Hematopoietic multipotent progenitor cell (in vitro differentiated cells): ENCODE measurements at regions not wholly inside any gene's neighbourhood (a gene's known extent, or its start where the extent isn't known, plus 50 kb on each side); places are given as distances from the start of the nearest gene placed in this dataset.

Source experiments
- DNase-seq, 3 donors: peaks; one replicate each; pipeline ENCODE4 v3.0.0-alpha.2; 2011 to 2015; ENCODE audit warnings: low read depth in 2 of 3, low spot score in 2 of 3

DNA sequence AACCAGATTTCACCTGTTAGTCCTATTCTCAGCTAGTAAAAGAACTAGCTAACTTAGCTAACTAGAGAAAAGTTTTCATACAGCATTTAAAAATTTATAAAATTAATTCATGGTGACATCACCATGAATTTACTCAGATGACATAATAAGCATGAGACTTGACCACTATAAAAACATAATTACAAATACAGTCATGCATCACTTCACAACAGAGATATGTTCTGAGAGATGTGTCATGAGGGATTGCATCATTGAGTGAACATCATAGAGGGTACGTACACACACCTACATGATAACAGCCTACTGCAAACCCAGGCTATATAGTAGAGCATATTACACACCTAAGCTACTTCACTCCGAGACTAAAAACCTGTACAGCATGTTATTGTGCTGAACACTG is 481.3 kb upstream of the CHAC2 start:
- no peak for DNase-seq

DNA sequence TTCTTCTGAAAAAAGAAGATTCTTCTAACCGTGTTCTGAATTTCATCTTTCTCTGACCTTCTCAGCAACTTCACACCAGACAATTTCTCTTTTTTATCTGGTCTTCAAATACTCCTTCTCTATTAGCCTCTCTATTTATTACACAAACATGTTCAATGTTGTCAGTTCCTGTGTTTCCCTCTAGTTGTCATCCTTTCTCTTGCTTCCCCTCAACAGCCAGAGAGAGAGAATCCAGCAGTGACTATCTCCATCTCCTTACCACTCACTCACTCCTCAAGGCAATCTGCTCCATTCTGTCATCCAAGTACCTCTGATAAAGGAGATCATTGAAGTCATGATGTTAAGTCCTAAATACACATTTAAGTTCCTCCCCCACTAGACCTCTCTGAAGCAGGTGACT is 491.9 kb upstream of the CHAC2 start:
- no peak for DNase-seq

DNA sequence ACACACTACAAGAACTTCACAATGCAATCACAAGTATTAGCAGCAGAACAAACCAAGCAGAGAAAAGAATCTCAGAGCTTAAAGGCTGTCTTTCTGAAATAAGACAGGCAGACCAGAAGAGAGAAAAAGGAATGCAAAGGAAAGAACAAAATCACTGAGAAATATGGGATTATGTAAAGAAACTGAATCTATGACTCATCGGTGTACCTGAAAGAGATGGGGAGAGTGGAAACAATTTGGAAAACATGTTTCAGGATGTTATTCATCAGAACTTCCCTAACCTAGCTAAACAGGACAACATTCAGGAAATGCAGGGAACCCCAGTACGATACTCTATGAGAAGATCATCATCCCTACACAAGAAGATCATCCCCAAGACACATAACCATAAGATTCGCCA is 499.0 kb upstream of the CHAC2 start:
- DNase-seq = no peak

DNA sequence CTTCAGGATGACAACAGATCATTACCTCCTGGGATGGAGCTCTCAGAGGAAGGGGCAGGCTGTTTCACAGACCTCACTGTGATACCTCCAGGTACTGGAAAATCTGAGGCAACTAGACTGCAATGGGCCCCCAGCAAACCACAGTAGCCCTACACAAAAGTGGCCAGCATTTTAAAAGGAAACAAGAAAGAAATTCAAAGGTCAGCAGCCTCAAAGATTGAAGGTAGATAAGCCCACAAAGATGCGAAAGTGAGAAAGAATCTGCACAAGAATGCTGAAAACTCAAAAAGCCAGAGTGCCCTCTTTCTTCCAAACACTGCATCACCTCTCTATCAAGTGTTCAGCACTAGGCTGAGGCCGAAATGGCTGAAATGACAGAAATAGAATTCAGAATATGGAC is 499.5 kb upstream of the CHAC2 start:
- no peak for DNase-seq

DNA sequence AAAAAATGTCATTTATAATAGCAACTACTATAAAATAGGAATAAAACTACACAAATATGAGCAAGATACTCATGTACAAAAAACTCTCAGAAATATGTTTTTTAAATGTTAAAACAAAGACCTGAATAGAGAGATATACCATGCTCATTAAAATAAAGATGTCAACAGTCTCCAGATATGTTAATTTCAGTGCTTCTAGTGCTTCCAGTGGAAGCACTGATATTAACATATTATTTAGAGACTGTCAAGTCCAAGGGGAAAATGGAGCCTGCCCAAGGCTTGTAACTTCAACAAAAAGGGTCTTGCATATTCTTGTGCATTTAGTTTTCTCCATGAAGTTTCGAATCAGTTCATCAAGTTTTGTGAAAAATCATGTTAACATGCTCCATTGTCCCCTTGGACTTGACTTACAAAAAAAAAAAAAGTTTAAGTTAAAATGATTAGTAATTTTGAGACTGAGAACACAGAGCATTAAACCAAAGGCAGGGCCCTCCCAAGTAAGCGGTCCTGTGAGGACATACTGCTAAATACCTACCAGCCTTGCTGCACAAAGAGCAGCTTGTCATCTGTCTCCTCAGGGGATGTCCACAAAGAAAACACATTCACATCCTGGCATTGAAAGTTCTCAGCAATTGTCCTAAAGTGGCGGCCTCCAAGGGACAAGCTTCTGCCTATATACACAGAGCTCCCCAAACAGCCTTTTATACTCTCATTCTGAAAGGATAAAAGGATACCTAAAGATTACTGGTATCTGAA is 501.9 kb upstream of the CHAC2 start:
- DNase-seq = no peak

DNA sequence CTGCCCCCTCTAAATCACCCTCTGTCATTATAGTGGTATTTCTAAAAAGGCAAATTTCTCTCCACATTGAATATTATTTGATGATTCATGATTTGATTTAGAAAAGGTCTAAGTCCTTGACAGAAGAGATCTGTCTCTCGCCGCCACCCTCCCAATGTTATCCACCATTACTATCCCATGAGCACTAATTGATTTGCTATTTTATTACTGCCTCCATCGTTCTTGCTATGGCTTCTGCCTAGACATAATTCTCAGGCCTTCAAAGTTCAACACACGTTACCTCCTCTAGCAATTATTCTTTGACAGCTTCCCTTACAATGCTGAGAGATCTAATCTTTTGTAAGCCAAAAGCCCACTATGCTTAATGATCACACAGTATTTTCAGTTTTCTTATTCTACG is 507.0 kb upstream of the CHAC2 start:
- no peak for DNase-seq

DNA sequence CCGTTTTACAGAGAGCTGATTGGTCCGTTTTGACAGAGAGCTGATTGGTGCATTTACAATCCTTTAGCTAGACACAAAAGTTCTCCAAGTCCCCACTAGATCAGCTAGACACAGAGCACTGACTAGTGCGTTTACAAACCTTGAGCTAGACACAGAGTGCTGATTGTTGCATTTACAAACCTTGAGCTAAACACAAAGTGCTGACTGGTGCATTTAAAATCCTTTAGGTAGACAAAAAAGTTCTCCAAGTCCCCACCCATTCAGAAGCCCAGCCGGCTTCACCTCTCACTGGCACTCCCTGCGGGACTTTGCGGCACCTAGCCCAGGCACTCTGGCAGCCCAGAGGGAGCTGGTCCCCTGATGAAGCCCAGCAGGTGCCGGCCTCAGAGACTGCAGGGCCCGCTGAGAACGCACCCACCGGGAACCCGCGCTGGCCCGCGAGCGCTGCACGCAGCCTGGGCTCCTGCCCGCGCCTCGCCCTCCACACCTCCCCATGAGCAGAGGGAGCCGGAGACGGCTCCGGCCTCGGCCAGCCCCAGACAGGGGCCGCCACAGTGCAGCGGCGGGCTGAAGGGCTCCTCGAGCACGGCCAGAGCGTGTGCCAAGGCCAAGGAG is 508.1 kb upstream of the CHAC2 start:
- DNase-seq = no peak

DNA sequence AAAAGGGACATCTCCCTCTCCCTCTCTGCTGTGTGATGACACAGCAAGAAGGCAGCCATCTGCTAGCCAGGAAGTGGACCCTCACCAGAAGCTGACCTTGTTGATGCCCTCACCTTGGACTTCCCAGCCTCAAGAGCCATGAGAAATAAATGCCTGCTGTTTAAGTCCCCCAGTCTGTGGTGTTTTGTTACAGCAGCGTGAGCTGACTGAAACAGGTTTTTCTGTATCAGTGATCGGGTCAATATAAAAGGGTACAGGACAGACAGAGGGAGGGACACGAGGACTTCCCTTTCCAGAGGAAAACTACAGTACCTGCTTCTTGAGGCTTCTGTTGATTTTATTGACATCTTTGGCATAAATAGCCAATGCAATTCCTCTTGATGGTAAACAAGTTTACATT is 510.3 kb upstream of the CHAC2 start:
- no peak for DNase-seq

DNA sequence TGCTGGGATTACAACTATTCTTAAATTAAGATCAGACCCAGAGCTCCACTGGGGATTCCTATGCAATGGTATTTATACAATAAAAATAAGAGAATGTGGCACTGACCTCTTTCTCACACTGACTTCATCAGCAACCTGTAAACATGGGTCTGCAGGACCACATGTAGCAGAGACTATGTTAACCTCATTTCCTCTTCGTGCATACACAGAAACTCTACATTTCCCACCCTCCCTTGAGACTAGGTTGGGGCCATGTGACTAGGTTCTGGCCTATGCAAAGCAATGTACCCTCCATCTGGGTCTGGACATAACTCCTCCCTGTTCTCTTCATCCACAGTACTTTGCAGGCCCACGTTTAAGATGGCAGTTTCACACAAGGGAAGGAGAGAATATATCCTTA is 514.4 kb upstream of the CHAC2 start:
- DNase-seq = no peak

DNA sequence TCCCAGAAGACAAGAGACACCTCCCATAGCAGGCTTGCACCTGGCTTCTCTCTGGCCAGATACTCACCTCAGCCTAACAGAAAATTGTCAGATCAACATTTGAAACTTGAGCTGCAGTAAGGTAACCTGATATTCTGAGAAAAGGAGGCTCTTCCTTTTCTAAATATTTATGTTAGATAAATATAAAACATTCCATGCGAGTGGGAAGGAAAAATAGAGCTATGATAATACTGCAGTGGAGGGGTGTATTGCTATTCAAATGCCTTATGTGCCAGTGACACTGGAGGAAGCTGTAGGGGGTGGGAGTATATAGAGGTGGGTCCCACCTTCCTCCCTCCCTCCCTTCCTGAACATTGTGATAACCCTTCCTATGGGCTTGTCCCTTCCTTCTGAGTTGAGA is 515.5 kb upstream of the CHAC2 start:
- DNase-seq = no peak

DNA sequence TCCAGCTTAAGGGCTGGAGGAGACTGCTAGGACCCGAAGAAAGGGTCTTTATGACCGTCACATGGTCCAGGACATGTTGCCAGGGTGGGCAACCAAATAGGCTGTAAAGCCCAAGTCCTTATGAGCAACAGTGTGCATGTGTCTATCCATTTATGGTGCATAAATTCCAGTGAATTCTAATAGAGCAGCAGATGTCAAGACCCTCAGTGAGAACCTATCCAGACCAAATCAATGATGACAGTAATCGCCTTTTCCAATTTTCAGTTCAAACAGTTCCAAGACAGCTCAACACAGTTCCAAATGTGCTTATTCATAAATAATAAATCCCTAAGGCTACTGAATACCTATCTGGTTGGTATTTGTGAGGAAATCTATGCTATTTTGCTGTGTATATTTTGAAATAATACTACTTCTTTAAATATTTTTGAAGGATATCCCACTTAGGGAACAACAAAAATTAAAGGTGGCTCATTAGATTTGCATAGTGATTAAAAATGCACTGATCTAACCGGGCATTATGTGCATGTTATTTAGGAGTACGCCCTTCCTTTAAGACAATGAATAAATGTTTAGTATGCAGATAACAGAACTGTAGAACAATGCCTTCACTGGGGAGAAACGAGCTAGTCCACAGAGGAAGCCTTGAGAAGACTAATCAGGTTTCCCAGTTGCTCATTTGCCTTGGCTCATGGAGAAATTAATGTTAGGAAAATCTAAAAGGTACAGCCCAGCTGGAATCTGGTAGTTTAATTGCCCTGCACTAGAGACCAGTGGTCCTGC is 519.5 kb upstream of the CHAC2 start:
- no peak for DNase-seq

DNA sequence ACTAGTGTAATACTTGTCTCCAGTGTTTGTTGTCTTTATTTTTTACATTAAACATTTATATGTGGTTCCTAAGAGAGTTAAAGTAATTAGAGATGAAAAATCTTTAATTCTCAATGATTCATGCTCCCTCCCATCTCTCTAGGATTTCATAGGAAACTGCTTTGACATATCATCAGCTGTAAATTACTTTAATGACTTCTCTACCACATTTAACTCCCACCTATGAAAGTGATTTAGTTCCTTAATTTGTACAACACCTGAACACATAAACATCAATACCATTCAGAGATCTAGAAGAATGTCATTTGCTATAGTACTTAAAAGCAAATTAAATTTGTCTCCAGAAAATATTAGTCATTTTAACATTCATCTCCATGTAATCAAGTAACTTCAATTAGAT is 524.2 kb upstream of the CHAC2 start:
- DNase-seq = no peak

DNA sequence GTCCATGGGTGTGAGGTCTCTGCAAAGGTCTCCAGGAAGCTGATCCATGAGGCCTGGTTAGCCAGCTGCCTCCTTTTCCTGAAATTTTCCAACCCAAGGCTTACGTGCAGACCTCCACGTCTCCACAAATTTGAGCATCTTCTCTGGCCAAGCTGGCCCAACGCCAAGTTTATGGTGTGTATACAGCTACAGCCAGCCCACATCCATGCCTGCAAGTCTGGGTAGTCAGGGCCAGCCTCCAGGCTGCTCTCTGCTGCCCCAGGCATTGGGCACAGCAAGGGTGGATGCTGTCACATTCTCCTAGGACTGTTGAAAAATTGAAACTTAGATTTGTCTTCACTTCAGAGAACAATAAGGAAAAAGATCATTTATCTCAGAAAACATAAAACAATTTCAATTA is 525.5 kb upstream of the CHAC2 start:
- no peak for DNase-seq

DNA sequence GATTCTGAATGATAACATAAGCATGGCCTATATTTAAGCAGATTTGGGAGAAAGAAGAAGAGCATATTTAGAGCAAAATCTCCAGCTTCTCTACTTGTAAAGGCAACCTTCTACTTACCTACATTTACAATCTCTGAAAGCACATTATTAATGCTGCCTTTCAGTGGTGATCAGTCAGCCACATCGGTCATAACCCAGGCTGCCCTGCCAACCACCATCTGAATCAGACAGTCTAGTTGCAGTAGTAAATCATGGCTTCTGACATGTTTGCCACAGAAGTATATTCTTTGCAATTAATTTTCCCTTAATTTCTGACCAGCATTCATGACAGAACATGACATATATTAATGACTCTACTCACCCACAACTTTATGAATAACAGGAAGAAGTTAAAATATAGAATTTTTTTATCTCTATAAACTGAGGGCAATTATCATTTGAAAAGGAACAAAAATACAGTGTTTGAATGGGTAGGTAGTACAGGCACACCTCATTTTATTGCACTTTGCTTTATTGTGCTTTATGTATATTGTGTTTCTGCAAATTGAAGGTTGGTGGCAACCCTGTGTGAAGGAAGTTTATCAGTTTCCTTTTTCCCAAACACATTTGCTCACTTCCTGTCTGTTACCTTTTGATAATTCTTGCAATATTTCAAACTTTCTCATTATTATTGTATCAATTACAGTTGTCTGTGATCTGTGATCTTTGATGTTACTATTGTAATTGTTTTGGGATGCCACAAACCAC is 531.6 kb upstream of the CHAC2 start:
- peak in 2 of 3 donors; percentile 23 to 48 for DNase-seq

DNA sequence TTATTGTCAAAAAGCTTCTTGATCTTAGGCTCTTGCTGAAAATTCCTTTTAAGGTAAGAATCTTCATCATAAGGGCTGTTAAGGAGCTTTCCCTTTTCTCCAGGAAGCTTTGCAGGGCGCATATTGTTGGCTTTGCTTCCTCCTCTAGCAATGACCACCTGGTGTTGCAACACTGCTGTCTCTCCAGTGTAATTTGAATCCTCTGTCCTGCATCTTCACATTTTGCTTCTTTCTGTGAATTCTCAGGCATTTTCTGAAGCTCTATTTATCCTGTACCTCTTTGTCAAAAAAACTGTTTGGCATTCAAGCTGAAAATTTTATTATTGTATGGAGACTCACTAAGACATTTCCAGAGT is 533.1 kb upstream of the CHAC2 start:
- no peak for DNase-seq

DNA sequence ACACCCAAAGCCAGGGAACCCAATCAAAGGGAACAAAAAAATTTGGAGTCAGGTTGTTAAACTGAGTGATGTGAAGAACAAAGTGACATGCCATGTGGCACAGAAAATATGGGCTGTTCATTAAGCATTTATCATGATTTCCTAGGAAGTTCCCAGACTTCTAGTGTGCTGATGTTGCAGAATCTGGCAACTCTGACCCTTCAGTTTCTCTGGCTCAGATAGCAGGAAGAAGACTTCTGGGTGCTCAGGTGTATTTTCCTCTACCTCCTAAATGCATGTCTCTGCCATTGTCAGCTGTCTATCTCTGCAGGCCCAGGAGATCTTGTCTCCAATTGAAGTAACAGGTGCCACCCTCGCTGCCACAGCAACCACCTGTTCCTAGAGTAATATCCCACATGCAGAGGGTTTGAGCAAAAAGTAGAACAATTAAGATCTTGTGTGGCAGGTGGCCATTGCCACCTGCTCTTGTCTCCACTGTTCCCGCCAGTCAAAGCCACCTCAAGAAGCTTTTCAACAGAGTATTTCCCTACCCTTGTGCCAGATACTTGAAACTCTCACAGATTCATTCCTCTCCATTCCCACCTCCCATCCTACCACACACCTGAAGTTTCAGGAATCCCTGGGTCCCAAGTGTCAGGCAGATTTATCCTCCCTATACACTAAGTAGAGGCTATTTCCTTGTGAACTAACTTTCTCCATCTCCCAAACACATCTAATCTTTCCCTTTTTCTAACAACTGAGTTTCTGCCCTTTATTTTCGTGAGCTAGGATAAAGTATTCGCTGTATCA is 533.7 kb upstream of the CHAC2 start:
- DNase-seq = no peak

DNA sequence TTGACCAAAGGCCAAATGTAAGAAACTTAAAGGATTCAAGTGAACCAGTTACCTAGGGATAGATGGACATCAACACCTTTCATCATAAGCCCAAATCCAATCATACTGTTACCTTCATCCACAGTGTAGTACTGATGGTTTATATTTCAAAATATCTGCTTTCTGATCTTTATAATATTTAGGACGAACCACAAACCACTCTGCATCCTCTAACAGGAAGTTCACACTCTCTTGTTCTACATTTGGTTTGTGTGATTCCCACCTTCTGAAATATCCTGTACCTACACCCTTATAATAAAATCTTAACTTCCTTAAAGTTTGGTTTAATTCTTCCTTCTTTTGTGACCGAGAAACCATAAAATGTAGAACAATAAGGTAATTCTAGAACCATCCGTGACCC is 535.7 kb upstream of the CHAC2 start:
- peak in 1 of 3 donors; percentile 7 for DNase-seq

DNA sequence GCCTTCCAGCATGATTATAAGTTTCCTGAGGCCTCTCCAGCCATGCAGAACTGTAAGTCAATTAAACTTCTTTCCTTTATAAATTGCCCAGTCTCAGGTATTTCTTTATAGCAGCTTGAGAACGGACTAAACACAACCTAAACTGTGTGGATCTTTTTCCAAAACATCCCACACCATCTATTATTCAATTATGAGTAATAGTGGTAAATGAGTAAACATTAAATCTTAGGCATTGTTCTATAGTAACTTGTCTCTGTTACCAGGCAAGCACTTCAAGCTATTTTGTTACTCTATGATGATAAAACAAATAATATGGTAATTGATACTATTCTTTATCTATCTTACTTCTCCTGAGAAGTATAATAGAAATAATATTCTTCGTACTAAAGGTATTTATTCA is 536.9 kb upstream of the CHAC2 start:
- DNase-seq = no peak

DNA sequence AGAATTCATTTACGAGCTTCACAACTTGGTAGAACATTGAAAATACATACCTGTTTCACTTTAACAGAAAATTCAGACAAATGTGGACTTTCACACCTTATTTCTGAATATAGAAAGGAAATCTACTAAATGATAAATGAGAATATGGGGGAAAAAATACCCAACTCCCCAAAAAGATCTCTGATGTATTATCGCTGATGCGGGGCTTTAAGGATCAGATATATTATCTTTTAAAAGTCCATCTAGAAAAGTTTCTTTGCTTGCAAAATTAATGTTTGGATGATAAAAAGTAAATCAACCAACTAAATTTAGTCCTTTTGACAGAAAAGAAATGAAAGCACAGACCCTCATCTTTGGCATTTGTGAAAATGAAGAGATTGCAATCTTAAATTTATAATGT is 540.1 kb upstream of the CHAC2 start:
- DNase-seq = no peak

DNA sequence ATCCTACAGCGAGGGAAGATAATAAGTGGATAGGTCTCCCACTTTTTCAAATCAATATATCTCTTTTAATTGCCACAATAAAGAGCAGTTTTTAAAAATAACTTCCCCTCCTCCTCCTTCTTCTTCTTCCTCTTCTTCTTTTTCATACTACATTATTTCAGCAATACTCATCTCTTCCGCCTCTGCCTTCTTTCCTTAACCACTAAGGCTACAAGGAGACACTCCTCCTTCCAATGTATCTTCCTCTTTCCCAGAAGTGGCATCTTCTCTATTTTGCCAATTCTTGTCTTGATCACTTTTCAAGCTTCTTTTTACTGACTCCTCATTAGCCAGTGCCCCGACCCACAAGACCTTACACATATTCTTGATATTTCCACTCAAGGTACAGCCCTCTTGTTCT is 546.6 kb upstream of the CHAC2 start:
- DNase-seq = no peak

DNA sequence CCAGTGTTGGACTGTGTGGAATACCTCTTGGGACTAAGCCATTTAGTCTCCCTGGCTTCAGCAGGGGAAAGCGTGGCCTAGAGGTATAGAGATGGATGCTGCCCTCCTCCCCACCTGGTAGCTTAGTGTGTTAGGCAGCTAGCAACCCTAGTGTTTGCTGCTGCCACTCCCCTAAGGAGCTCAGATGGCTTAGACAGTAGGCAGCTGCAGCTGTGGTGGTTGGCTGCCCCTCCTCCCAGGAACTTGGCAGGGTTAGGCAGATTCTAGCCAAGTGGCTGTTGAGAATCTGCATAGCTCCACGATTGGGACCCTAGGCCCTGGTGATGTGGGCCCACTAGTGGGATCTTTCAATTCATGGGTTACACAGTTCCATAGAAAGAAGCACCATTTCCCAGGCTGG is 550.4 kb upstream of the CHAC2 start:
- no peak for DNase-seq
